ENCODE measurements at regions not wholly inside any gene's neighbourhood (a gene's known extent, or its start where the extent isn't known, plus 50 kb on each side); places are given as distances from the start of the nearest gene placed in this dataset.

DNA sequence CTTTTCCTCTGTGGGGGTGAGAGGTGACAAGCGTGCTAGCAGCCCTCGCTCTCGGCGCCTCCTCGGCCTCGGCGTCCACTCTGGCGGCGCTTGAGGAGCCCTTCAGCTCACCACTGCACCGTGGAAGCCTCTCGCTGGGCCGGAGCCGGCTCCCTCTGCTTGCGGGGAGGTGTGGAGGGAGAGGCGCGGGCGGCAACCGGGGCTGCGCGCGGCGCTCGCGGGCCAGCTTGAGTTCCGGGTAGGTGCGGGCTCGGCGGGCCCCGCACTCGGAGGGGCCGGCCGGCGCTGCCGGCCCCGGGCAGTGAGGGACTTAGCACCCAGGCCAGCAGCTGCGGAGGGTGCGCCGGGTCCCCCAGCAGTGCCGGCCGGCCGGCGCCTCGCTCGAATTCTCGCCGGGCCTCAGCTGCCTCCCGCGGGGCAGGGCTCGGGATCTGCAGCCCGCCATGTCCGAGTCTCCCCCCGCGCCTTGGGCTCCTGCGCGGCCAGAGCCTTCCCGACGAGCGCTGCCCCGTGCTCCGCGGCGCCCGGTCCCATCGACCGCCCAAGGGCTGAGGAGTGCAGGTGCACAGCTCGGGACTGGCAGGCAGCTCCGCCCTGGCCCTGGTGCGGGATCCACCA lies 352.8 kb upstream of the PODXL start:
- dilution Hi-C loops (cut with HindIII; ENCODE audit: low sequenced_read_pairs, unreplicated experiment) = no loop called here
- Histone ChIP-seq H2BK20ac (ENCODE audit: low read depth, low read length) (no peak overlapping the region), H3K18ac (ENCODE audit: low read depth, low read length) (no peak overlapping the region), H3K4me1 (ENCODE audit: control insufficient read depth, insufficient read depth, low read length) (no peaks in the 10 kb centered on the region), H2AFZ (replicated peaks; ENCODE audit: low read length, poor library complexity) (no peak overlapping the region), H3K36me3 (ENCODE audit: control insufficient read depth, insufficient read depth, low read length) (no peaks in the 10 kb centered on the region), H4K20me1 (ENCODE audit: insufficient read depth, low read length) (no peaks in the 10 kb centered on the region), H3K4me2 (ENCODE audit: low read depth, low read length) (no peak overlapping the region), H3K27ac (ENCODE audit: insufficient read depth, low read length) (no peak overlapping the region), H3K27me3 (ENCODE audit: control insufficient read depth, insufficient read depth, low read length) (peaks cover 2% of the 10 kb centered on the region; the same call in 1 of the 2 replicates), H3K4ac (ENCODE audit: low read depth, low read length) (no peak overlapping the region), H2AK9ac (replicated peaks; ENCODE audit: low read depth, low read length, poor library complexity) (no peak overlapping the region), H3K56ac (ENCODE audit: extremely low read depth, insufficient read depth, low read length) (no peak overlapping the region), H3K9me3 (ENCODE audit: control insufficient read depth, insufficient read depth, low read length) (peaks cover 2% of the 10 kb centered on the region; the same call in 1 of the 2 replicates), H3K4me3 (ENCODE audit: insufficient read depth, low read depth, low read length) (no peak overlapping the region), H2BK15ac (ENCODE audit: low read depth, low read length) (no peak overlapping the region), H2BK120ac (ENCODE audit: low read depth, low read length) (no peak overlapping the region), H3K79me1 (ENCODE audit: low read depth in 1 of 2, low read length in 2 of 2) (no peaks in the 10 kb centered on the region), H2AK5ac (ENCODE audit: low read depth, low read length) (no peak overlapping the region), H3K23ac (ENCODE audit: low read depth, low read length) (no peak overlapping the region), H4K5ac (ENCODE audit: low read depth, low read length) (no peak overlapping the region), H3K14ac (replicated peaks; ENCODE audit: low read depth, low read length) (no peak overlapping the region), H4K91ac (ENCODE audit: insufficient read depth, low read depth, low read length) (no peak overlapping the region), H3K9ac (ENCODE audit: low read depth, low read length) (no peak overlapping the region), H4K8ac (ENCODE audit: low read depth in 2 of 2, low read length in 2 of 2) (no peak overlapping the region), H2BK5ac (ENCODE audit: low read depth, low read length, poor library complexity, severe bottlenecking) (no peak overlapping the region), H3K9me1 (ENCODE audit: insufficient read depth, low read length) (no peaks in the 10 kb centered on the region)
- no TSS peak for BruUV-seq (replicated peaks)
- intact Hi-C loops (cut with micrococcal nuclease) = no loop called here
- WGBS, 2 experiments (ENCODE audit: extremely low coverage in 2 of 2, insufficient read length in 1 of 2) = 12% methylated on average over 3 of the region's 68 CpGs; no CpG with 5 or more reads in 1 of the 2 experiments
- DNase-seq (no peak), ATAC-seq (ENCODE audit: low read depth) (no peak)
- ChIA-PET CTCF (no interaction called here), POLR2A (ENCODE audit: unreplicated experiment) (no interaction called here)
- in situ Hi-C loops (cut with MboI; ENCODE audit: low sequenced_read_pairs) = no loop called here
- TF ChIP-seq, protein P1, sequence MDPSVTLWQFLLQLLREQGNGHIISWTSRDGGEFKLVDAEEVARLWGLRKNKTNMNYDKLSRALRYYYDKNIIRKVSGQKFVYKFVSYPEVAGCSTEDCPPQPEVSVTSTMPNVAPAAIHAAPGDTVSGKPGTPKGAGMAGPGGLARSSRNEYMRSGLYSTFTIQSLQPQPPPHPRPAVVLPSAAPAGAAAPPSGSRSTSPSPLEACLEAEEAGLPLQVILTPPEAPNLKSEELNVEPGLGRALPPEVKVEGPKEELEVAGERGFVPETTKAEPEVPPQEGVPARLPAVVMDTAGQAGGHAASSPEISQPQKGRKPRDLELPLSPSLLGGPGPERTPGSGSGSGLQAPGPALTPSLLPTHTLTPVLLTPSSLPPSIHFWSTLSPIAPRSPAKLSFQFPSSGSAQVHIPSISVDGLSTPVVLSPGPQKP (IDR thresholded peaks at IDR 0.05; ENCODE audit: borderline replicate concordance, low read depth, low read length) = no peak
- no peak for TF ChIP-seq FOS (IDR thresholded peaks at IDR 0.05; ENCODE audit: low read depth, low read length)
- TF ChIP-seq MAZ (IDR thresholded peaks at IDR 0.05; ENCODE audit: borderline replicate concordance, low read depth, low read length) = no peak
- no peak for TF ChIP-seq POLR2A (IDR thresholded peaks at IDR 0.05; ENCODE audit: low read depth, low read length)
- TF ChIP-seq NFE2L2 (IDR thresholded peaks at IDR 0.05; ENCODE audit: low read depth, low read length) = no peak
- TF ChIP-seq, protein P2, sequence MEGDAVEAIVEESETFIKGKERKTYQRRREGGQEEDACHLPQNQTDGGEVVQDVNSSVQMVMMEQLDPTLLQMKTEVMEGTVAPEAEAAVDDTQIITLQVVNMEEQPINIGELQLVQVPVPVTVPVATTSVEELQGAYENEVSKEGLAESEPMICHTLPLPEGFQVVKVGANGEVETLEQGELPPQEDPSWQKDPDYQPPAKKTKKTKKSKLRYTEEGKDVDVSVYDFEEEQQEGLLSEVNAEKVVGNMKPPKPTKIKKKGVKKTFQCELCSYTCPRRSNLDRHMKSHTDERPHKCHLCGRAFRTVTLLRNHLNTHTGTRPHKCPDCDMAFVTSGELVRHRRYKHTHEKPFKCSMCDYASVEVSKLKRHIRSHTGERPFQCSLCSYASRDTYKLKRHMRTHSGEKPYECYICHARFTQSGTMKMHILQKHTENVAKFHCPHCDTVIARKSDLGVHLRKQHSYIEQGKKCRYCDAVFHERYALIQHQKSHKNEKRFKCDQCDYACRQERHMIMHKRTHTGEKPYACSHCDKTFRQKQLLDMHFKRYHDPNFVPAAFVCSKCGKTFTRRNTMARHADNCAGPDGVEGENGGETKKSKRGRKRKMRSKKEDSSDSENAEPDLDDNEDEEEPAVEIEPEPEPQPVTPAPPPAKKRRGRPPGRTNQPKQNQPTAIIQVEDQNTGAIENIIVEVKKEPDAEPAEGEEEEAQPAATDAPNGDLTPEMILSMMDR (conservative IDR thresholded peaks at IDR 0.05; ENCODE audit: low read depth, low read length) = no peak
- no peak for TF ChIP-seq BHLHE40 (IDR thresholded peaks at IDR 0.05; ENCODE audit: low read depth, low read length)
- TF ChIP-seq RFX5 (IDR thresholded peaks at IDR 0.05; ENCODE audit: low read depth, low read length) = no peak
- no peak for TF ChIP-seq SMC3 (IDR thresholded peaks at IDR 0.05; ENCODE audit: low read depth, low read length)

All from IMR-90 (cell line).